ENCODE measurements at regions not wholly inside any gene's neighbourhood (a gene's known extent, or its start where the extent isn't known, plus 50 kb on each side); places are given as distances from the start of the nearest gene placed in this dataset.
"Not testable (repeated sequence)": the region's sequence is repeated elsewhere in the genome, so short reads cannot be mapped to it uniquely, and the experiment has no call there.

GRCh38 chr7:149685455-149685854 is 87.9 kb downstream of the ZNF467 start:
- peaks cover 7% of the 10 kb centered on the region for H3K27me3 ChIP-seq (replicated peaks; ENCODE audit: control insufficient read depth, insufficient read depth, low read length, poor library complexity, severe bottlenecking)
- no peaks in the 10 kb centered on the region for H3K9me3 ChIP-seq (ENCODE audit: control insufficient read depth, low read length)
- no peaks in the 10 kb centered on the region for H3K4me1 ChIP-seq (ENCODE audit: control insufficient read depth, insufficient read depth, low read length, poor library complexity, severe bottlenecking)
- H3K4me3 ChIP-seq (ENCODE audit: insufficient read depth, low read depth, low read length, poor library complexity, severe bottlenecking): no peak overlapping the region
- no peak overlapping the region for H3K27ac ChIP-seq (ENCODE audit: insufficient read depth, low read length, poor library complexity, severe bottlenecking)
- no peaks in the 10 kb centered on the region for H3K36me3 ChIP-seq (ENCODE audit: control insufficient read depth, insufficient read depth, low read length)
- no peak for DNase-seq

DNA sequence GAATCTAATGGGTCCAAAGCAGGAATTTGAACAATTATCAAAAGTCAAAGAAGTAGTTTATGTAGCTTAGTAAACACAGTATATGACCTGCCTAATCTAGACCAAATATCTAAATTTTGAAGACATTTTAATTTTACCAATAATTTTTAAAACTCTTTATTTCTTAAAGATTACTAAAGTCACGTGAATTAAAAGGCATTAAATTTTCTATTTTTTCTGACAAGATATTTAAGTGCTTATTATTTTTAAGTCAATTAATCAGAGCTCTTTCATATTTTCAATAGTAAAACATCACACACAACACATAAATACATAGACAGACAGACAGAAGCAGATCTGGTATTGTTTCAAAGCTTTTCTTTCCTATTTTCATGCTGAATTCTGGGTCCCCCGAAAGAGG is 89.5 kb downstream of the ZNF467 start:
- DNase-seq: no peak
- no peak overlapping the region for H3K27ac ChIP-seq (ENCODE audit: insufficient read depth, low read length, poor library complexity, severe bottlenecking)

GRCh38 chr7:149683181-149683580 is 90.2 kb downstream of the ZNF467 start:
- H3K27ac ChIP-seq (ENCODE audit: insufficient read depth, low read length, poor library complexity, severe bottlenecking): no peak overlapping the region
- no peaks in the 10 kb centered on the region for H3K9me3 ChIP-seq (ENCODE audit: control insufficient read depth, low read length)
- H3K4me1 ChIP-seq (ENCODE audit: control insufficient read depth, insufficient read depth, low read length, poor library complexity, severe bottlenecking): no peaks in the 10 kb centered on the region
- H3K4me3 ChIP-seq (ENCODE audit: insufficient read depth, low read depth, low read length, poor library complexity, severe bottlenecking): no peak overlapping the region
- H3K36me3 ChIP-seq (ENCODE audit: control insufficient read depth, insufficient read depth, low read length): no peaks in the 10 kb centered on the region
- no peak for DNase-seq
- H3K27me3 ChIP-seq (replicated peaks; ENCODE audit: control insufficient read depth, insufficient read depth, low read length, poor library complexity, severe bottlenecking): no peaks in the 10 kb centered on the region

More for the DNA sequence above, 89.5 kb downstream of the ZNF467 start:
- Histone ChIP-seq H3K27me3 (replicated peaks; ENCODE audit: control insufficient read depth, insufficient read depth, low read length, poor library complexity, severe bottlenecking) (no peaks in the 10 kb centered on the region), H3K4me1 (ENCODE audit: control insufficient read depth, insufficient read depth, low read length, poor library complexity, severe bottlenecking) (no peaks in the 10 kb centered on the region), H3K36me3 (ENCODE audit: control insufficient read depth, insufficient read depth, low read length) (no peaks in the 10 kb centered on the region), H3K4me3 (ENCODE audit: insufficient read depth, low read depth, low read length, poor library complexity, severe bottlenecking) (no peak overlapping the region), H3K9me3 (ENCODE audit: control insufficient read depth, low read length) (no peaks in the 10 kb centered on the region)

DNA sequence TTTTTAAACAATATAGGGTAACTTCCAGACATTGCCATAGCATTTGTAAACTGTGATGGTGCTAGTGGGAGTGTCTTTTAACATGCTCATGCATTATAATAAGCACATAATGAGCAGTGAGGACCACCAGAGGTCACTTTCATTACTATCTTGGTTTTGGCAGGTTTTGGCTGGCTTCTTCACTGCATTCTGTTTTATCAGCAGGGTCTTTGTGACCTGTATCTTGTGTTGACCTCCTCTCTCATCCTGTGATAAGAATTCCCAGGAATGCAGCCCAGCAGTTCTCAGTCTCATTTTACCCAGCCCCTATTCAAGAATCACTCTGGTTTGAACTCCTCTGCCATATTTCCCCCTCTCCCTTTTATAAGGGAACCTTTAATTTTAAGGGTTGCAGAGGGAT is 91.3 kb downstream of the ZNF467 start:
- DNase-seq: no peak
- H3K4me1 ChIP-seq (ENCODE audit: control insufficient read depth, insufficient read depth, low read length, poor library complexity, severe bottlenecking): no peaks in the 10 kb centered on the region
- no peak overlapping the region for H3K27ac ChIP-seq (ENCODE audit: insufficient read depth, low read length, poor library complexity, severe bottlenecking)
- no peaks in the 10 kb centered on the region for H3K27me3 ChIP-seq (replicated peaks; ENCODE audit: control insufficient read depth, insufficient read depth, low read length, poor library complexity, severe bottlenecking)
- no peak overlapping the region for H3K4me3 ChIP-seq (ENCODE audit: insufficient read depth, low read depth, low read length, poor library complexity, severe bottlenecking)
- no peaks in the 10 kb centered on the region for H3K36me3 ChIP-seq (ENCODE audit: control insufficient read depth, insufficient read depth, low read length)
- H3K9me3 ChIP-seq (ENCODE audit: control insufficient read depth, low read length): no peaks in the 10 kb centered on the region

DNA sequence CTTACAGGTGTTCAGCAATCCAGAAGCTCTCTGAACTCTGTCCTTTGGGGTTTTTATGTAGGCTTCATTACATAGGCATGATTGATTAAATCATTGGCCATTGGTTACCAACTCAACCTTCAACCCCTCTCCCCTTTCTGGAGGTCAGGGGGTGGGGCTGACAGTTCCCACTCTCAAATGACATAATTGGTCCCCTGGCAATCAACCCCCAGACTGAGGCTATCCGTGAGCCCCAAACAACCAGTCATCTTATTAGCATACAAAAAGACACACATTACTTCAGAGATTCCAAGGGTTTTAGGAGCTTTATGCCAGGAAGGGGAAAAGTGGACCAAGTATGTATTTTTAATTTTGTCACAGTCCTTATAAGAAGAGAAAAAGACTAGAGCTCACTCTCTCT is 92.1 kb downstream of the ZNF467 start:
- no peaks in the 10 kb centered on the region for H3K4me1 ChIP-seq (ENCODE audit: control insufficient read depth, insufficient read depth, low read length, poor library complexity, severe bottlenecking)
- DNase-seq: no peak
- H3K36me3 ChIP-seq (ENCODE audit: control insufficient read depth, insufficient read depth, low read length): no peaks in the 10 kb centered on the region
- H3K9me3 ChIP-seq (ENCODE audit: control insufficient read depth, low read length): no peaks in the 10 kb centered on the region
- H3K27ac ChIP-seq (ENCODE audit: insufficient read depth, low read length, poor library complexity, severe bottlenecking): no peak overlapping the region
- no peak overlapping the region for H3K4me3 ChIP-seq (ENCODE audit: insufficient read depth, low read depth, low read length, poor library complexity, severe bottlenecking)
- no peaks in the 10 kb centered on the region for H3K27me3 ChIP-seq (replicated peaks; ENCODE audit: control insufficient read depth, insufficient read depth, low read length, poor library complexity, severe bottlenecking)

DNA sequence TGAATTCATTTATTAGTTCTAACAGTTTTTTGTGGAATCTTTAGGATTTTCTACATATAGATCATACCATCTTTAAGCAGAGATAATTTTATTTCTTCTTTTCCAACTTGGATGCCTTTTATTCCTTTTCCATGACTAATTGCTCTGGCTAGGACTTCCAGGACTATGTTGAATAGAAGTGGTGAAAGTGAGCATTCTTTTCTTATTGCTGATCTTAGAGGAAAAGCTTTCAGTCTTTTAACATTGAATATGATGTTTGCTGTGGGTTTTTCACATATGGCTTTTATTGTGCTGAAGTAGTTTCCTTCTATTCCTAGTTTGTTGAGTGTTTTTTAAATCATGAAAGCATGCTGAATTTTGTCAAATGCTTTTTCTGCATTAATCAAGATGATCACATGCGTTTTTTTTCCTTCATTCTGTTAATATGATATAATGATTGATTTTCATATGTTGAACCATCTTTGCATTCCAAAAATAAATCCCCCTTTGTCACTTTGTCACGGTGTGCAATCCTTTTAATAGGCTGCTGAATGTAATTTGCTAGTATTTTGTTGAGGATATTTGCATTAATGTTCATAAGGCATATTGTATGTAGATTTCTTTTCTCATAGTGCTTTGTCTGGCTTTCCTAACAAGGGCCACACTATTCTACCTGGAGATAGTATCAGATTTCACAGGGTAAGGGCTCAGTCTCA is 92.9 kb downstream of the ZNF467 start:
- Histone ChIP-seq H3K27me3 (replicated peaks; ENCODE audit: control insufficient read depth, insufficient read depth, low read length, poor library complexity, severe bottlenecking) (no peaks in the 10 kb centered on the region), H3K4me1 (ENCODE audit: control insufficient read depth, insufficient read depth, low read length, poor library complexity, severe bottlenecking) (no peaks in the 10 kb centered on the region), H3K36me3 (ENCODE audit: control insufficient read depth, insufficient read depth, low read length) (no peaks in the 10 kb centered on the region), H3K4me3 (ENCODE audit: insufficient read depth, low read depth, low read length, poor library complexity, severe bottlenecking) (no peak overlapping the region), H3K9me3 (ENCODE audit: control insufficient read depth, low read length) (no peaks in the 10 kb centered on the region), H3K27ac (ENCODE audit: insufficient read depth, low read length, poor library complexity, severe bottlenecking) (no peak overlapping the region)
- no peak for DNase-seq

DNA sequence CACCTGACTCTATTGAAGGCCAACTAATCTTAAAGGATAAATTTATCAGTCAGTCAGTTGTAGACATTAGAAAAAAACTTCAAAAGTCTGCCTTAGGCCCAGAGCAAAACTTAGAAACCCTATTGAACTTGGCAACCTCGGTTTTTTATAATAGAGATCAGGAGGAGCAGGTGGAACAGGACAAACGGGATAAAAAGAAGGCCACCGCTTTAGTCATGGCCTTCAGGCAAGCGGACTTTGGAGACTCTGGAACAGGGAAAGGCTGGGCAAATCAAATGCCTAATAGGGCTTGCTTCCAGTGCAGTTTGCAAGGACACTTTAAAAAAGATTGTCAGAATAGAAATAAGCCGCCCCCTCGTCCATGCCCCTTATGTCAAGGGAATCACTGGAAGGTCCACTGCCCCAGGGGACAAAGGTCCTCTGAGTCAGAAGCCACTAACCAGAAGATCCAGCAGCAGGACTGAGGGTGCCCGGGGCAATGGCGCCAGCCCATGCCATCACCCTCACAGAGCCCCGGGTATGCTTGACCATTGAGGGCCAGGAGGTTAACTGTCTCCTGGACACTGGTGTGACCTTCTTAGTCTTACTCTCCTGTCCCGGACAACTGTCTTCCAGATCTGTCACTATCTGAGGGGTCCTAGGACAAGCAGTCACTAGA is 98.5 kb downstream of the ZNF467 start:
- H3K4me1 ChIP-seq (ENCODE audit: control insufficient read depth, insufficient read depth, low read length, poor library complexity, severe bottlenecking); H3K9me3 ChIP-seq (ENCODE audit: control insufficient read depth, low read length); H3K36me3 ChIP-seq (ENCODE audit: control insufficient read depth, insufficient read depth, low read length); H3K27me3 ChIP-seq (replicated peaks; ENCODE audit: control insufficient read depth, insufficient read depth, low read length, poor library complexity, severe bottlenecking); H3K27ac ChIP-seq (ENCODE audit: insufficient read depth, low read length, poor library complexity, severe bottlenecking); H3K4me3 ChIP-seq (ENCODE audit: insufficient read depth, low read depth, low read length, poor library complexity, severe bottlenecking); DNase-seq: not testable (repeated sequence)

- no peak overlapping the region for H3K4me3 ChIP-seq (ENCODE audit: insufficient read depth, low read depth, low read length, poor library complexity, severe bottlenecking)
- DNase-seq: no peak
- peaks cover 3% of the 10 kb centered on the region for H3K27me3 ChIP-seq (replicated peaks; ENCODE audit: control insufficient read depth, insufficient read depth, low read length, poor library complexity, severe bottlenecking)
- H3K4me1 ChIP-seq (ENCODE audit: control insufficient read depth, insufficient read depth, low read length, poor library complexity, severe bottlenecking): no peaks in the 10 kb centered on the region
- H3K27ac ChIP-seq (ENCODE audit: insufficient read depth, low read length, poor library complexity, severe bottlenecking): no peak overlapping the region
- H3K36me3 ChIP-seq (ENCODE audit: control insufficient read depth, insufficient read depth, low read length): no peaks in the 10 kb centered on the region
- no peaks in the 10 kb centered on the region for H3K9me3 ChIP-seq (ENCODE audit: control insufficient read depth, low read length)
Measured at GRCh38 chr7:149673006-149673405, 100.4 kb downstream of the ZNF467 start.

DNA sequence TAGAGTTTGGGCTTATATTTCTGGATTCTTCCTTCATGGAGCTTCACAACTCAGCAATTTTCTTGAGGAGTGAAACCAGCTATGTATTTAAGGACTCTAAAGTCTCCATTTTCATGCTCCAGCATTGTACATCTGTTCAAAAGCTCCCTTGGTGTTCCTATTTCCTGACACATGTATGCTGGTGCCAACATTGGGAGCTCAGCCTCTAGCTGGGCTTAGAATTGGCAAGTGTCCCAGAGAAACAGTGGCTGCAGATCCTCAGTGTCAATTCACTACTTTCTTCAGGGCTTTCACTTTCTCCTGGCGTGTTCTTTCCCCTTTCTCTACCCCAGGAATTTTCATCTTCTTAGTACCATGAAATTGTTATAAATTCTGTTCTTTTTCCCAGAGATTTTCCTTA is 103.1 kb downstream of the ZNF467 start:
- Histone ChIP-seq H3K27me3 (replicated peaks; ENCODE audit: control insufficient read depth, insufficient read depth, low read length, poor library complexity, severe bottlenecking) (peaks cover 3% of the 10 kb centered on the region), H3K36me3 (ENCODE audit: control insufficient read depth, insufficient read depth, low read length) (no peaks in the 10 kb centered on the region), H3K27ac (ENCODE audit: insufficient read depth, low read length, poor library complexity, severe bottlenecking) (no peak overlapping the region), H3K9me3 (ENCODE audit: control insufficient read depth, low read length) (no peaks in the 10 kb centered on the region), H3K4me3 (ENCODE audit: insufficient read depth, low read depth, low read length, poor library complexity, severe bottlenecking) (no peak overlapping the region), H3K4me1 (ENCODE audit: control insufficient read depth, insufficient read depth, low read length, poor library complexity, severe bottlenecking) (no peaks in the 10 kb centered on the region)
- no peak for DNase-seq

- Histone ChIP-seq H3K4me3 (ENCODE audit: insufficient read depth, low read depth, low read length, poor library complexity, severe bottlenecking) (no peak overlapping the region), H3K27me3 (replicated peaks; ENCODE audit: control insufficient read depth, insufficient read depth, low read length, poor library complexity, severe bottlenecking) (peaks cover 3% of the 10 kb centered on the region), H3K4me1 (ENCODE audit: control insufficient read depth, insufficient read depth, low read length, poor library complexity, severe bottlenecking) (no peaks in the 10 kb centered on the region), H3K9me3 (ENCODE audit: control insufficient read depth, low read length) (no peaks in the 10 kb centered on the region), H3K27ac (ENCODE audit: insufficient read depth, low read length, poor library complexity, severe bottlenecking) (no peak overlapping the region), H3K36me3 (ENCODE audit: control insufficient read depth, insufficient read depth, low read length) (no peaks in the 10 kb centered on the region)
- no peak for DNase-seq
Measured at GRCh38 chr7:149669121-149669818, 104.1 kb downstream of the ZNF467 start.
